ENCODE measurements at regions not wholly inside any gene's neighbourhood (a gene's known extent, or its start where the extent isn't known, plus 50 kb on each side); places are given as distances from the start of the nearest gene placed in this dataset.

GRCh38 chr10:121158988-121159579 is 307.9 kb downstream of the WDR11 start:
- no peak for DNase-seq
- intact Hi-C loops (cut with DNase I), result loop anchor here (10.0 kb wide), 1 partner anchor 436 kb away; the partner anchor contains the start of gene FGFR2

- DNase-seq, result no peak
- intact Hi-C loops (cut with DNase I), result loop anchor here (10.0 kb wide), 1 partner anchor 435 kb away; the partner anchor contains the start of gene FGFR2
These were observed 308.5 kb downstream of the WDR11 start for GRCh38 chr10:121159670-121160069.

- DNase-seq, result no peak
- intact Hi-C loops (cut with DNase I), result no loop called here
These were observed 314.1 kb downstream of the WDR11 start for GRCh38 chr10:121165276-121165675.

- intact Hi-C loops (cut with DNase I), result no loop called here
- no peak for DNase-seq
These were observed 316.5 kb downstream of the WDR11 start for GRCh38 chr10:121167534-121168243.

GRCh38 chr10:121168545-121169216 is 317.5 kb downstream of the WDR11 start:
- intact Hi-C loops (cut with DNase I), result no loop called here
- no peak for DNase-seq

- intact Hi-C loops (cut with DNase I), result no loop called here
- no peak for DNase-seq
These were observed 318.2 kb downstream of the WDR11 start for GRCh38 chr10:121169406-121169805.

GRCh38 chr10:121171825-121172787 is 320.9 kb downstream of the WDR11 start:
- no peak for DNase-seq
- intact Hi-C loops (cut with DNase I), result no loop called here

- DNase-seq, result no peak
- intact Hi-C loops (cut with DNase I), result no loop called here
These were observed 327.8 kb downstream of the WDR11 start for GRCh38 chr10:121179006-121179405.

GRCh38 chr10:121182219-121182618 is 331.1 kb downstream of the WDR11 start:
- DNase-seq, result no peak
- intact Hi-C loops (cut with DNase I), result no loop called here

- intact Hi-C loops (cut with DNase I), result no loop called here
- no peak for DNase-seq
These were observed 332.1 kb downstream of the WDR11 start for GRCh38 chr10:121183236-121183635.

- intact Hi-C loops (cut with DNase I), result no loop called here
- no peak for DNase-seq
These were observed 332.5 kb downstream of the WDR11 start for GRCh38 chr10:121183707-121184106.

- no peak for DNase-seq
- intact Hi-C loops (cut with DNase I), result no loop called here
These were observed 334.8 kb downstream of the WDR11 start for GRCh38 chr10:121185816-121186455.

- no peak for DNase-seq
- intact Hi-C loops (cut with DNase I), result no loop called here
These were observed 336.2 kb downstream of the WDR11 start for GRCh38 chr10:121187391-121187790.

GRCh38 chr10:121188005-121188404 is 336.8 kb downstream of the WDR11 start:
- intact Hi-C loops (cut with DNase I), result no loop called here
- peak in 2 of 10 donors; percentile 41 to 81 for DNase-seq

GRCh38 chr10:121189066-121189465 is 337.9 kb downstream of the WDR11 start:
- DNase-seq, result no peak

GRCh38 chr10:121194696-121195523 is 343.7 kb downstream of the WDR11 start:
- DNase-seq, result no peak
- intact Hi-C loops (cut with DNase I), result no loop called here

More at GRCh38 chr10:121189066-121189465, 337.9 kb downstream of the WDR11 start:
- intact Hi-C loops (cut with DNase I), result no loop called here

- intact Hi-C loops (cut with DNase I), result no loop called here
- no peak for DNase-seq
These were observed 344.4 kb downstream of the WDR11 start for GRCh38 chr10:121195524-121195910.

- intact Hi-C loops (cut with DNase I), result no loop called here
- no peak for DNase-seq
These were observed 347.9 kb downstream of the WDR11 start for GRCh38 chr10:121199081-121199480.

- no peak for DNase-seq
- intact Hi-C loops (cut with DNase I), result no loop called here
These were observed 354.5 kb downstream of the WDR11 start for GRCh38 chr10:121205625-121206024.
